Astrocyte of the cerebellum (primary cell): ENCODE measurements at regions not wholly inside any gene's neighbourhood (a gene's known extent, or its start where the extent isn't known, plus 50 kb on each side); places are given as distances from the start of the nearest gene placed in this dataset.
"Not testable (repeated sequence)": the region's sequence is repeated elsewhere in the genome, so short reads cannot be mapped to it uniquely, and the experiment has no call there.

Experiments used
- DNase-seq: peaks from one replicate; pipeline ENCODE4 v3.0.0-alpha.2; 2011; ENCODE audit warnings: low read depth
- H3K4me3 ChIP-seq: 2 replicates; pipeline ENCODE4 v1.5.1; 2011; ENCODE audit warnings: mild to moderate bottlenecking, low read depth, low read length, moderate library complexity
- CTCF ChIP-seq: IDR thresholded peaks from 2 replicates; pipeline ENCODE4 v1.5.1; 2012; ENCODE audit warnings: low read length, low read depth, moderate library complexity, mild to moderate bottlenecking; ENCODE audit errors: missing control alignments
- in situ Hi-C: cut with HindIII; loops from 2 replicates; pipeline ENCODE4 v1.10.0; 2017; ENCODE audit warnings: low sequenced_read_pairs

GRCh38 chr11:97570636-97571035 is 1180.8 kb downstream of the JRKL start:
- DNase-seq, result no peak
- H3K4me3 ChIP-seq, result no peak overlapping the region
- in situ Hi-C loops, result no loop called here
- TF ChIP-seq CTCF, result no peak

DNA sequence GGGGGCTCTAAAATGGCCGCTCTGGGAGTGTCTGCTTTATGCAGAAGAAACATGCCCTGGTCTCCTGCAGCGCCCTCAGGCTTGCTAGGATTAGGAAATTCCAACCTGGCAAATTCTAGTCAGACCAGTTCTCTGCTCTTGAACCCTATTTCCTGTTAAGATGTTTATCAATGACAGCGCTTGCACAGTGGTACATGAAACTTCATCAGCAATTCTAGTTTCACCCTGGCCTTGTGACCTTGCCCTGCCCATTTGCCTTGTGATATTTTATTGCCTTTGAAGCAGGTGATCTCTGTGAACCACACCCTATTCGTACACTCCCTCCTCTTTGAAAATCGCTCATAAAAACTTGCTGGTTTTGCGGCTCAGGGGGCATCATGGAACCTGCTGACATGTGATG is 1184.0 kb downstream of the JRKL start:
- H3K4me3 ChIP-seq, DNase-seq, in situ Hi-C loops: not testable (repeated sequence)

DNA sequence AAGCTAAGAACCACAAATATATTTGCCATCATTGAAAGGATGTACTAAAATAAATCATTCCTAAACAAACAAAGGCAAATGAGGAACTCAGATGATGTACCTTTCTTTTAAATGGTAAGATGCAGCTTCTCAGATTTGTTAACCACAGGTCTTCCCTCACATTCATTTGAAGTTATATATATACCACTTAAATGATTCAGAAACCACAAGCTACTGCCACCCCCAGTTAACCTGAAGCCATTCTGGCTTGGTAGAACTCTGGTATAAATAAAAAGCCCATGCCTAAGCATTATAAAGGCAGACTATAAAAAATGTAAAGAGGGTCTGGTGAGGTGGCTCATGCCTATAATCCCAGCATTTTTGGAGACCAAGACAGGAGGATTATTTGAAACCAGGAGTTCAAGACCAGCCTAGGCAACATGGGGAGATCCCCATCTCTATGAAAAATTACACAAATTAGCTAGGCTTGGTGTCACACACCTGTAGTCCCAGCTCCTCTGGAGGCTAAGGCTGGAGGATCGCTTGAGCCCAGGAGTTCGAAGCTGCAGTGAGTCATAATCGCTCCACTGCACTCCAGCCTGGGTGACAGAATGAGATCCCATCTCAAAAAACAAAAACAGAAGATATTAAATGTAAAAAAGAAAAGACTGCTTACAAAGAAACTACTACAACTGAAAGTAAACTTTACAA is 1185.3 kb downstream of the JRKL start:
- no peak overlapping the region for H3K4me3 ChIP-seq
- no peak for TF ChIP-seq CTCF
- DNase-seq, result no peak
- in situ Hi-C loops, result no loop called here

DNA sequence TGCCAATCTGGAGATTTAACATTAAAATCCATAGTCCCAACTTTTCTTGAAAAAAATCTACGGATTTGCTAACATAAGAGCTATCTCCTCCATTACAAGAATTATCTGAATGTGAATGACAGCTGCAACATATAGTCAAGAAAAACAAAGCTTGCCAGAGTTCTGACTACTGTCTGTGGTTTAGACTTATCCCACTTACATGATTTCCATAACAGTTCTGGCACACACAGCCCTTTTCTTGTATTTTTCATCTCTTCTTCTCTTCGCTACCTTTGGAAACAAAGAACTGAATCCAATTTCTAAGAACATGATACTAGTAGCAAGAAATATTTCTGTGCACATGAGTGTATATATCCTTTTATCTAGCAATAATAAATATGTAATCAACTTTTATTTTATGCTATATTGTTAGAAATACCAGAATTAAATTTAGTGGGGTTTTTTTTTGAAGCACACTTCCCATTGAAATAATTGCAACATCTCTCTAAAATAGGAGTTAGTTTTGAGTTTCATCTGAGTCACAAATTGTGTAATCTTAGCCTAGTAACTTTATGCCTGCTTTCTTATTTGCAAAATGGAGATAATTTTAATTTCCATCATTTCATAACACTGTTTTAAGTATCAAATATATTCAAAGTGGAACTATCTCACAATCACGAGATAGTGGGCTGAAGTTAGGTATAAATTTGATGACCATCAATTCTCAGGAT is 1217.6 kb downstream of the JRKL start:
- no peak overlapping the region for H3K4me3 ChIP-seq
- TF ChIP-seq CTCF, result no peak
- in situ Hi-C loops, result no loop called here
- no peak for DNase-seq

DNA sequence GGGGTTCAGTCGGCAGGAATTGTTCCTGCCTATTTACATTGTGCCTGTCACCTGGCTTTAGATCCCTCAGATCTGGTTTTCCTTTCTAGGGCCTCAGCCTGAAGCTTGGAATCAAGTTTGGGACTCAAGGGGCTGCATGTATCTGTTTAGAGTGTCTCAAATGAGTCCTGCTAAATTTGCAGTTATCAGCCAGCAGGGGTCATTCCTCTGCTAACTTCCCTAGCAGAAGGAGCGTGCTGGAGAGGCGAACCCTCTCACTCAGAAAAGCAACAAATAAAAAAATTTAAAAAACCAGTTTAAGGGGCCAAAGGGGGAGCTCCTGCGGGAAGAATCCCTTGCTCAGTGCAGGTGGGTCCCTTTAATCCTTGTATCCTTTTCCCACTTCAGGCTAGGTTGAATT is 1220.2 kb downstream of the JRKL start:
- in situ Hi-C loops, result no loop called here
- TF ChIP-seq CTCF, result no peak
- DNase-seq, result no peak
- H3K4me3 ChIP-seq, result no peak overlapping the region

DNA sequence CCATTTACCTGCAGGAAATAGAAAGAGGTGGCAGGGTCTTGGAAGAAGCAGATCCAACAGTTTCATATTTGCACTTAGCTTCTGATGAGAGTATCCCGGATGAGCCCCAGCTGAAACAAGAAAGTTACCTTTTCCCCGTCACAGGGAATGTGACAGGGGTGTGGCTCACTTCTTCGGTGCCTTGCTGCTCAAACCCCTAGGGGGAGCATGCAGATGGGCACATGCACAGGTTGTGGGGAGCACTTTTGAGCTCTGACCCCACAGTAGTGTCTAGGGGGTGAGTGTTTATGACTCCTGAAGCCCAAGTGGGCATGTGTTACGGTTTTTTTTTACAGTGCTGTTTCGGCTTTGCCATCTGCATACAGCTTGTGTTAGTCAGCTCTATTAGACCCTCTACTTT is 1221.0 kb downstream of the JRKL start:
- no peak overlapping the region for H3K4me3 ChIP-seq
- DNase-seq, result no peak
- in situ Hi-C loops, result no loop called here
- TF ChIP-seq CTCF, result no peak

GRCh38 chr11:97611345-97611744 is 1221.5 kb downstream of the JRKL start:
- no peak for TF ChIP-seq CTCF
- H3K4me3 ChIP-seq, result no peak overlapping the region
- no peak for DNase-seq
- in situ Hi-C loops, result no loop called here
